ENCODE measurements at regions not wholly inside any gene's neighbourhood (a gene's known extent, or its start where the extent isn't known, plus 50 kb on each side); places are given as distances from the start of the nearest gene placed in this dataset.

GRCh38 chr21:15491100-15491499, 238.7 kb upstream of the USP25 start:
- Mint-ChIP-seq H3K27me3 (ENCODE audit: insufficient read depth, low read depth, poor library complexity) (no peaks in the 10 kb centered on the region), H3K27ac (no peak overlapping the region), H3K4me1 (no peaks in the 10 kb centered on the region), H3K4me3 (no peak overlapping the region), H3K9me3 (no peaks in the 10 kb centered on the region), H3K36me3 (ENCODE audit: low read depth) (no peaks in the 10 kb centered on the region)
- DNase-seq (ENCODE audit: low spot score) (no peak), ATAC-seq (no peak)
- H3K79me2 ChIP-seq (replicated peaks; ENCODE audit: insufficient read depth): no peaks in the 10 kb centered on the region
- no peak overlapping the region for H3K4me2 ChIP-seq
- H3K9me2 ChIP-seq (ENCODE audit: insufficient read depth): peaks cover 7% of the 10 kb centered on the region; the same call in 1 of the 2 replicates
- TF ChIP-seq POLR2AphosphoS5 (IDR thresholded peaks at IDR 0.05; ENCODE audit: low read depth) (no peak), JUNB (IDR thresholded peaks at IDR 0.05; ENCODE audit: unreplicated experiment) (no peak), REST (IDR thresholded peaks at IDR 0.05; ENCODE audit: unreplicated experiment) (no peak), NANOG (IDR thresholded peaks at IDR 0.05; ENCODE audit: borderline replicate concordance) (no peak), EZH2phosphoT487 (IDR thresholded peaks at IDR 0.05; ENCODE audit: unreplicated experiment) (no peak), ETS1 (IDR thresholded peaks at IDR 0.05) (no peak), ZNF331 (CRISPR knock-in tag; IDR thresholded peaks at IDR 0.05; ENCODE audit: low read depth) (no peak), STAT1 (IDR thresholded peaks at IDR 0.05; ENCODE audit: unreplicated experiment) (no peak), ZNF462 (CRISPR knock-in tag; IDR thresholded peaks at IDR 0.05) (no peak), CTCF (conservative IDR thresholded peaks at IDR 0.05; ENCODE audit: low read depth in 2 of 2) (no peak), ZNF114 (CRISPR knock-in tag; IDR thresholded peaks at IDR 0.05) (no peak), EZH2 (IDR thresholded peaks at IDR 0.05; ENCODE audit: low read depth, unreplicated experiment) (no peak), CREB1 (CRISPR knock-in tag; IDR thresholded peaks at IDR 0.05; ENCODE audit: low read depth) (no peak)
- no peaks in the 10 kb centered on the region for H3K27me3 ChIP-seq (ENCODE audit: insufficient read depth)
- no peak overlapping the region for H3K27ac ChIP-seq (ENCODE audit: low read depth)
- no peak overlapping the region for H3K4me3 ChIP-seq
- H3K36me3 ChIP-seq (ENCODE audit: insufficient read depth): no peaks in the 10 kb centered on the region
- no peaks in the 10 kb centered on the region for H3K4me1 ChIP-seq (ENCODE audit: insufficient read depth)
- H2AFZ ChIP-seq: no peak overlapping the region
- H3F3A ChIP-seq (replicated peaks; ENCODE audit: low read depth): no peaks in the 10 kb centered on the region
- no peaks in the 10 kb centered on the region for H4K20me1 ChIP-seq (replicated peaks; ENCODE audit: insufficient read depth)

All from GM23338 (cell line).